ENCODE measurements at regions not wholly inside any gene's neighbourhood (a gene's known extent, or its start where the extent isn't known, plus 50 kb on each side); places are given as distances from the start of the nearest gene placed in this dataset.

DNA sequence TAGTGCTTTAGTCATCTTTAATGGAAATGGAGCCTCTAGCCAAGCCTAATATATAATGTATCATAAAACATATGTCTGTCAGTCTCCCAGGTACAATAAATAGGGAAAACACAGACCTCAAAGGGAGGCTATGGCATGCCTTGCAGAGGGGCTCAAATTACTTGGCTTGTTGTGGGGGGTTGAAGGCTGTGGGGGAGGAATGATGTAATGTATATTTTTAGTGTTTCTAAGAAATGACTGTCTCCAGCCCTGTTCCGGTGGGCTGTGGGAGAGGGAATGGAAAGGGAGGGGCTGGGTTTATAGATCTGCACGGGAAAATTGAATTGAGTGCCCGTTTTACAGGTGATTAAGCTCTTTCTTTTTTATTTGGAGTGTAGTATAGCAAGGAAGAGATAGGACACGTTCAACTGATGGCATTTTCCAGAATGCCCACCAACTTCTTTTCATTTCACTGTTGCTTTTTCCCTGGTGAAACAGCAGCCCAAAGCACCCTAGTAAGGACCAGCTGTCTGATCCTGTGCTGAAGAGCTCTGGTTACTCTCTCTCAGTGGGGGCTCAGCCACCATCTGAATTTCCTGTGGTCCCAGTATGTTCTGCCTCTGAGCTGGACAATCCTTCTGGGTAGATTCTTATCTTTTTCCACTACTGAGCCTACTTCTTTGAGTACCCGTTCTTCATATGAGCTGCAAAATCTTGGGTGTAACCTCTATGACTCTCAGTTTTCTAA lies 220.7 kb upstream of the CASK start:
- no peak for TF ChIP-seq CTCF (IDR thresholded peaks at IDR 0.05)
- no peak for TF ChIP-seq POLR2A (IDR thresholded peaks at IDR 0.05)
